GM21786 (cell line): ENCODE measurements at regions not wholly inside any gene's neighbourhood (a gene's known extent, or its start where the extent isn't known, plus 50 kb on each side); places are given as distances from the start of the nearest gene placed in this dataset.
"Not testable (repeated sequence)": the region's sequence is repeated elsewhere in the genome, so short reads cannot be mapped to it uniquely, and the experiment has no call there.

ENCODE experiments used
- ATAC-seq: cut with Tn5 transposase; IDR thresholded peaks from one replicate; pipeline ENCODE4 v1.9.1; 2021; ENCODE audit not compliant: unreplicated experiment

DNA sequence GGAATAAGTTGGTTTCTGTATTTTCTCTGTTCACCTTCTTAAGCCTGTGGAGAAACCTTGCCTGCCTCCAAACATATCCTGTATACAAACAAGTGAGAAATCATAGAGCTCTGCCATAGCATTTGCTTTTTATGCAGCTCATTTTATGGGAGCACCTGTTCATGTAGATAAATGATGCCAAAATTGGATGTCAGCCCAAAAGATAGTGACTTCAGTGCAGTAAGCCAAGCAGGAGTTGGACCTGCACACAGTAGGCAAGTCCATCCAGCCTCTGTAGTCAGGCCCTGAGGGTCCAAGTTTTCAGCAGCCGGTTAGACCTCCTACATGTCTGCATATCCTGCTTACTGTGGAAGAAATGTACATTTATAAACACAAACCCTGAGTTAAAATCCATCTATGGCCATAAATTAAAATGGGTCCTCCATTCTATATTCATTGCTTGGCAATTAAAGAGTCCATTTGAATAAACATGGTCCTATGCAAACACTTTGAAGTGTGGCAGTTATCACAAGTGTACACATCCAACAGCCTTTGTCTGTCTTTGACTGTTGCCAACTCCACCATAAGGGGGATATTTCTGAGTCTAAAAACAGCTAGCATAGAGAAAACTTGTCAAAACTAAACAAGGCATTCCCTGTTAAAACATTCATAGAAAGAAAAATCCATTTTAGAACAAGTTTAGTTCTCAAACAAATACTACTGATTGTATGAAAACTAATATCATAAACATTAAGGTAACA is 847.8 kb downstream of the RPS29 start:
- ATAC-seq = no peak

- ATAC-seq = no peak
Observed at GRCh38 chr14:48735607-48736006, 850.6 kb downstream of the RPS29 start.

- no peak for ATAC-seq
Observed at GRCh38 chr14:48731260-48731659, 854.9 kb downstream of the RPS29 start.

GRCh38 chr14:48726080-48726642 is 860.0 kb downstream of the RPS29 start:
- no peak for ATAC-seq

- no peak for ATAC-seq
Observed at GRCh38 chr14:48725051-48725734, 861.0 kb downstream of the RPS29 start.

DNA sequence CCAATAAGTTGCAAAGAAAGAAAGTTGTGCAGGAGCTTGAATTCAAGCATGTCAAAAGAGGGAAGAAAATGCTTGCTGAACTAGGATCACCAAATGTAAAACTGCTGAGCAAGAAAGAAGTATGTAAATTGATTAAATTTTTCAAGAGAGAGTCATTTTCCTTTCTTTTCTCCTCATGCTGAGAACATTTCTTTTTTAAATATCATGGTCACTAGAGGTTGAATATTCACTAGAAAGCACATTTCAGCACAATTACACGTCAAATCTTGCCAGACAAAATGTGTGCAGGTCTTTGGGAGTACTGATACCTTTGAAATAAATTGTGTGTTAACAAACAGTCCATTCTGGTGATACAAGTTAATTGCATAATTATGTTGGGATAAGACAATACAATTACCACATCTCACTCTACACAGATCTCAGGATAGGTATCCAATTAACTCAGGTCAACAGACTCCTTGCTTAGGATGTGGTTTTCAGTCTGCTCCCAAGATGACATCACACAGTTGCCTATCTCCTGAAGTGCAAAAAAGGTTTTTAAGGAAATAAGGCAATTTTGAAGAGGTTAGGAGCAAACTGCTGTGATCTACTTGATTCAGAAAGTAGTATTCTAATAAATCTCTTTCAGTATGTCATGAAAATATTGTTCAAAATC is 862.2 kb downstream of the RPS29 start:
- ATAC-seq = no peak

GRCh38 chr14:48714366-48714765 is 871.8 kb downstream of the RPS29 start:
- ATAC-seq = no peak

DNA sequence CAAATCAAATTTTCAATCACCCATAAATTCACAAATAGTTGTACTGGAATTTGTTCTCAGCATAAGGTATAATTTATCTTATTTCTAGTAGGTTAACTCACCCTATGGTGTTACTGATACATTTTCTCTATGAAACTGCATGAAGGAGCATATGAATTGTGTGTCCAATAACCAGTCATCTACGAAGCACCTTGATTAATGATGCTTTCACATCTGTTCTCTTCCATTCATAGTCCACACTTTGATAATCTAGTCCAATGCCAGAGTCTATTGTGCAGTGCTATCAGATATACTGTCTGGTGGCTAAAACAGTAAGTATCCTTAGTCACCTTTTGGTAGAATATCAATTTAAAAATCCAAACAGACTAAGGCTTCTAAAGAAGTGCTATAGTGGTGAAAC is 876.0 kb downstream of the RPS29 start:
- no peak for ATAC-seq

GRCh38 chr14:48709277-48709785 is 876.8 kb downstream of the RPS29 start:
- ATAC-seq = no peak

DNA sequence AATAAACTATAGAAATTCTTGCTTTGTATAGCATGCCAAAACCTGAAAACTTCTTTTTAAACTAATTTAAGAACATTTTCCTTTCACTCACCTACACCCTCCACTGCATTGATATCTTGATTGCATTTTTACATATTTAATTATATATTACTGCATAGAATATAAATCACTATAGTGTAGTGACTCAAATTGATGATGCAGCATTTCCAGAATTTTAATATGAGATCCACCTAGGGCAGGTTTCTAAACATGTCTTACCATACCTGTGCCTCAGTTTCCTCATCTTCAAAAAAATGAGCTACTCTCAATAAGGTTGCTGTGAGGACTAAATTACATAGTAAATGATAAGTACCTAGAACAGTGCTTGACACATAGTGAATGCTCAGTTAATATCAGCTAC is 881.5 kb downstream of the RPS29 start:
- no peak for ATAC-seq

DNA sequence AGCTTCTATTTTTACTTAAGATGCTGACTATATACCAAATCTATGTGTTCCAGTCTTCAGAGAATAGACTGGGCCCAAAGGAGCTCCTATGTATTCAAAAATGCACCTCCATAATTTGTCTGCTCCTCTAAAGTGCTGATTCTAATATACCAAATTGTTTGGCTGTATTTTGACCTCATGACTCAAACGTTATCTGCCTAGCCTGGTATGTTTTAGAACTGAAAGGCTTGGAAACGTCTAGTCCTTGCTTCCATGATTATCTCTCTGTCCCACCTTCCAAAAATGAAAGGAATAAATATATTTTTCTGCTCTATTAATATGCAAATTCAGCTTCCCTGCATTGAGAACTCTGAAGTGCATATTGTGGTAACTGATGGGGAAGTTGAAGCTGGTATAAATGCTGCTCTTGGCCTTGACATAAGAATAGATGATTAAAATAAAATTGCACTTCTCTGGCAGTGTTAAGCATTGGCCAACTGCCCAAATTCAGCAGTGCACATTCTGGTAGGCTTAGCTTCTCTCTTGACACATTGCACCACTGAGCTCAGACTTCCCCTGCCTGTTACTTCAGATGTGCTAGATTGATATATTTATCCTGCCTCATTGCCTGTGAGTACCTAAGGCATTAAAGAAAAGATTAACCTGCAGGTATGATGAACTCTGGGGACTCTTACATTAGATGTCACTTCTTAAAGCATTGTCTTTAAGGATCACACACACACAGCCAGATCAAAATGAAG is 882.3 kb downstream of the RPS29 start:
- no peak for ATAC-seq

- not testable (repeated sequence) for ATAC-seq
Observed at GRCh38 chr14:48697362-48697761, 888.8 kb downstream of the RPS29 start.

DNA sequence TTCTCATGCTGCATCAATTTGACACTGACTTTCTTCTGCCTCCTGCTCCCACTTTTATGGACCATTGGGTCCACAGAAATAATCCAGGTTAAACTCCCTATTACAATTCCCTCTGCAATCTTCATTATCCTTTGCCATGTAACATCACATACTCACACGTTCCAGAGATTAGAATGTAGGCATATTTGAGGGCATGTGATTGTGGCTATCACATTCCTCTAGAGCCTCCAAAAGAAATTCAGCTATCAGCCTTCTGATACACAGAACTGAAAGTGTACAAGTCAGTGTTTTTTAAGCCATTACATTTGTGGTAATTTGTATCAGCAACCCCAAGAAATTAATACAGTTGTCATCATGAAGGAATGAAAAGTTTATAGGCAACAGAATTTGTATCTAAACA is 892.4 kb downstream of the RPS29 start:
- ATAC-seq = no peak

GRCh38 chr14:48690349-48690748 is 895.8 kb downstream of the RPS29 start:
- no peak for ATAC-seq

DNA sequence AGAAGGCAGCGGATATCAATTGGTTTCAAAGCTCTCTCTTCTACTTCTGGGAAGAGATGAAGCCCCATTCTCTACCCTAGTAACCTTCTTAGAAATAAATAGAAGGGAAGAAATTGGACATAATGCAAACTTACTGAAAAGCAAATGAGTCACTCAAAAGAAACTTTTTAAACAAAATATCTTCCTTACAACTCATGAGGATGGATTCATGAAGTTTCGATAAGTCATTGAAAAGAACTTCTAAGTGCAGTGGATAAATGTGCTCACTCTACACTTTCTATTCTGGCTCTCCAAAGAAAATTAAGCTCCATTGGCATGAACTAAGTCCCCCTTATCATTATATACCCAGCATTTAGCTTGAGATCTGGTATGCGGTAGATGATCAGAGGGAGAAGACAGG is 899.5 kb downstream of the RPS29 start:
- ATAC-seq = no peak

GRCh38 chr14:48672506-48672905 is 913.7 kb downstream of the RPS29 start:
- no peak for ATAC-seq

DNA sequence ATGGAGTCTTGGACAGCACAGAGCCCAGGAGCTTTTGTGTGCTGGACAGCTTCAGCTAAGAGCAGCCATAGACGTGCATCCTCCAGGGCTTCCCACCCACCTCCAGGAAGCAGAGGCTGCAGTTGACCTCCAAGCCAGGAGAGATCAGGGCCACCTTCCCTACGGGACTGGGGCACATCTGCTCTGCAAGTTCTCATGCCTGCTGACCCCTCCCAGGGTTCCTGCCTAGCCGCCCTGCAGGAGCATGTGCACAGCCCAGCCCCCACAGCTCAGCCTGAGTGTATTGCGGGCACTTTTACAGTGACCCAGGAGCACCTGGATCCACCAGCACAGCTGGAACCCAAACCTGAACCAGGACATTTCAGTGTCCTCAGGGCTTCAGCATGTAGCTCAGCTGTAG is 915.2 kb downstream of the RPS29 start:
- no peak for ATAC-seq

- no peak for ATAC-seq
Observed at GRCh38 chr14:48665077-48665784, 920.9 kb downstream of the RPS29 start.

GRCh38 chr14:48643241-48643640 is 942.9 kb downstream of the RPS29 start:
- ATAC-seq = no peak

DNA sequence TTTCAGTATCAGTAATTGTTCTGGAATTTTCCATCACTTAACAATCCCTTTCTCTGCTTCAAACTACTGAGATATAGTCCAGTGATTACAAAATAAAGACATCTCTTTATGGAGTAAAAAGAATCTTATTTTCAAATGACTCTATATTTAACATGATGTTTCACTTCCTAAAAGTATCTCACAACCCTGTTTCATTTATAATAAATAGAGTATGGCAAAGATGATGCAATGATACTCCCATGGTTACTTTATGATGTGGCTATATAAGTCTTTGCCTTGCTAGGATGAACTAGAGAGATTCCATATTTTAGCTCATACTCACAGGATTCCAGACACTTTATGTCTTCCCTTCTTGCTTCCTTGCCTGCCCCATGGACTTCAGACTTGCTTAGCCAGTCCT is 953.5 kb upstream of the MDGA2 start:
- peak; percentile 68 for ATAC-seq
